ENCODE measurements at regions not wholly inside any gene's neighbourhood (a gene's known extent, or its start where the extent isn't known, plus 50 kb on each side); places are given as distances from the start of the nearest gene placed in this dataset.
"Not testable (repeated sequence)": the region's sequence is repeated elsewhere in the genome, so short reads cannot be mapped to it uniquely, and the experiment has no call there.

GRCh38 chrX:65900850-65901844 is 138.7 kb downstream of the VSIG4 start:
- TF ChIP-seq, protein P1, sequence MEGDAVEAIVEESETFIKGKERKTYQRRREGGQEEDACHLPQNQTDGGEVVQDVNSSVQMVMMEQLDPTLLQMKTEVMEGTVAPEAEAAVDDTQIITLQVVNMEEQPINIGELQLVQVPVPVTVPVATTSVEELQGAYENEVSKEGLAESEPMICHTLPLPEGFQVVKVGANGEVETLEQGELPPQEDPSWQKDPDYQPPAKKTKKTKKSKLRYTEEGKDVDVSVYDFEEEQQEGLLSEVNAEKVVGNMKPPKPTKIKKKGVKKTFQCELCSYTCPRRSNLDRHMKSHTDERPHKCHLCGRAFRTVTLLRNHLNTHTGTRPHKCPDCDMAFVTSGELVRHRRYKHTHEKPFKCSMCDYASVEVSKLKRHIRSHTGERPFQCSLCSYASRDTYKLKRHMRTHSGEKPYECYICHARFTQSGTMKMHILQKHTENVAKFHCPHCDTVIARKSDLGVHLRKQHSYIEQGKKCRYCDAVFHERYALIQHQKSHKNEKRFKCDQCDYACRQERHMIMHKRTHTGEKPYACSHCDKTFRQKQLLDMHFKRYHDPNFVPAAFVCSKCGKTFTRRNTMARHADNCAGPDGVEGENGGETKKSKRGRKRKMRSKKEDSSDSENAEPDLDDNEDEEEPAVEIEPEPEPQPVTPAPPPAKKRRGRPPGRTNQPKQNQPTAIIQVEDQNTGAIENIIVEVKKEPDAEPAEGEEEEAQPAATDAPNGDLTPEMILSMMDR (IDR thresholded peaks at IDR 0.05; ENCODE audit: insufficient read depth, low read length, poor library complexity, severe bottlenecking): no peak
- Histone ChIP-seq H3K36me3 (ENCODE audit: control insufficient read depth, insufficient read depth, low read length) (no peaks in the 10 kb centered on the region), H3K27me3 (replicated peaks; ENCODE audit: control insufficient read depth, insufficient read depth, low read length) (no peaks in the 10 kb centered on the region), H3K4me3 (replicated peaks; ENCODE audit: low read depth, low read length) (no peak overlapping the region)
- DNase-seq (ENCODE audit: extremely low read depth, insufficient read length): no peak

- Histone ChIP-seq H3K27me3 (replicated peaks; ENCODE audit: control insufficient read depth, insufficient read depth, low read length) (no peaks in the 10 kb centered on the region), H3K36me3 (ENCODE audit: control insufficient read depth, insufficient read depth, low read length) (no peaks in the 10 kb centered on the region), H3K4me3 (replicated peaks; ENCODE audit: low read depth, low read length) (no peak overlapping the region)
- peak; percentile 3 for DNase-seq (ENCODE audit: extremely low read depth, insufficient read length)
- TF ChIP-seq, protein P1 (IDR thresholded peaks at IDR 0.05; ENCODE audit: insufficient read depth, low read length, poor library complexity, severe bottlenecking): no peak
These were observed 145.7 kb downstream of the VSIG4 start for GRCh38 chrX:65894133-65894532.

GRCh38 chrX:65891817-65892216 is 148.1 kb downstream of the VSIG4 start:
- H3K36me3 ChIP-seq (ENCODE audit: control insufficient read depth, insufficient read depth, low read length); DNase-seq (ENCODE audit: extremely low read depth, insufficient read length); H3K4me3 ChIP-seq (replicated peaks; ENCODE audit: low read depth, low read length); H3K27me3 ChIP-seq (replicated peaks; ENCODE audit: control insufficient read depth, insufficient read depth, low read length): not testable (repeated sequence)

GRCh38 chrX:65888150-65888549 is 151.7 kb downstream of the VSIG4 start:
- not testable (repeated sequence) for H3K27me3 ChIP-seq (replicated peaks; ENCODE audit: control insufficient read depth, insufficient read depth, low read length); H3K4me3 ChIP-seq (replicated peaks; ENCODE audit: low read depth, low read length); H3K36me3 ChIP-seq (ENCODE audit: control insufficient read depth, insufficient read depth, low read length); DNase-seq (ENCODE audit: extremely low read depth, insufficient read length)

DNA sequence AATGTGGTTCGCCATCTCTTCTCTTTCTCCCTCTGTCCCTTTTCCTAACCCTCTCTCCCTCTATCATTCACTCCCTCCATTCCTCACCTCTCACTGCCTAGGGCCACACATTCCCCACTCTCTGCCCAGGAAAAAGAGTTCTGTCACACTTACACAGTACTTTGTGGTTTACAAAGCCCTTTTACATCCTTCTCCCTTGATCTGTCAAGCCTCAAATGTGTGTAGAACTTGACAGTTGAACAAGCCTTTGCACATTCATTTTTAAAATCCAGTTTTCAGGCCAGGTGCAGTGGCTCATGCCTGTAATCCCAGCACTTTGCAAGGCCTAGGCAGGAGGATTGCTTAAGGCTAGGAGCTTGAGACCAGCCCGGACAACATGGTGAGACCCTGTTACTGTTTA is 156.3 kb downstream of the VSIG4 start:
- Histone ChIP-seq H3K36me3 (ENCODE audit: control insufficient read depth, insufficient read depth, low read length) (no peaks in the 10 kb centered on the region), H3K27me3 (replicated peaks; ENCODE audit: control insufficient read depth, insufficient read depth, low read length) (no peaks in the 10 kb centered on the region), H3K4me3 (replicated peaks; ENCODE audit: low read depth, low read length) (no peak overlapping the region)
- no peak for DNase-seq (ENCODE audit: extremely low read depth, insufficient read length)
- TF ChIP-seq, protein P1 (IDR thresholded peaks at IDR 0.05; ENCODE audit: insufficient read depth, low read length, poor library complexity, severe bottlenecking): no peak

GRCh38 chrX:65879977-65880799 is 159.7 kb downstream of the VSIG4 start:
- DNase-seq (ENCODE audit: extremely low read depth, insufficient read length): no peak
- no peaks in the 10 kb centered on the region for H3K27me3 ChIP-seq (replicated peaks; ENCODE audit: control insufficient read depth, insufficient read depth, low read length)
- TF ChIP-seq, protein P1 (IDR thresholded peaks at IDR 0.05; ENCODE audit: insufficient read depth, low read length, poor library complexity, severe bottlenecking): no peak

More at GRCh38 chrX:65879977-65880799, 159.7 kb downstream of the VSIG4 start:
- Histone ChIP-seq H3K36me3 (ENCODE audit: control insufficient read depth, insufficient read depth, low read length) (no peaks in the 10 kb centered on the region), H3K4me3 (replicated peaks; ENCODE audit: low read depth, low read length) (no peak overlapping the region)

Measured in GM06990 (cell line).